Neural progenitor cell (in vitro differentiated cells): ENCODE measurements at regions not wholly inside any gene's neighbourhood (a gene's known extent, or its start where the extent isn't known, plus 50 kb on each side); places are given as distances from the start of the nearest gene placed in this dataset.

Experiments
- CTCF ChIP-seq: fragments of 200-600 bp; sonication (generic); IDR thresholded peaks from 2 replicates; pipeline ENCODE4 v1.5.1; 2017; ENCODE audit warnings: antibody characterized with exemption, mild to moderate bottlenecking
- EZH2phosphoT487 ChIP-seq: fragments of 200-600 bp; sonication (generic); IDR thresholded peaks from 2 replicates; pipeline ENCODE4 v1.6.1; 2017; ENCODE audit warnings: antibody characterized with exemption

DNA sequence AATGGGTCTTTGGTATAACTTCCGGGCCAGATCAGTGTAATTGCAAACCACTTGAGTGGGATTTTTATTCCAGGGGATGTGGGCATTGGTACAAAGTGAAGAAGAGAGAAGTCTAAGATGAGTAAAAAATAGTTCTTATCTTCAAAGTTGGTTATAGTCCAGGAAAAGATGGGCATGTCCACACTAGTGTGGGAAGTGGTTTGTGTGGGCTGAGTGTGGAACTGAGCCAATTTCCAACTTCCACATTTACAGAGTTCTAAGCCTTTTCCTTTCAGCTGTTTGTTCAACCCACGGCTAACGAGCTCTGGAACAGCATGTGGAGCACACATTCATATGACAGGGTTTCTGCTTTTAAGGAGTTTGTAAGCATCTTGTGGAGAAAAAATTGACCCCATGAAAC lies 72.3 kb upstream of the IFNGR1 start:
- no peak for TF ChIP-seq CTCF
- TF ChIP-seq EZH2phosphoT487, result no peak
